DMS79 treated with DMSO at 0.1 percent for 48 hours (cell line): ENCODE measurements at regions not wholly inside any gene's neighbourhood (a gene's known extent, or its start where the extent isn't known, plus 50 kb on each side); places are given as distances from the start of the nearest gene placed in this dataset.

Source experiments
- DNase-seq: peaks from one replicate; lab custom pipeline; 2025; lab: John Stamatoyannopoulos, UW

GRCh38 chr4:119746951-119747350 lies 118.3 kb upstream of the PDE5A start:
- no peak for DNase-seq

- no peak for DNase-seq
Measured at GRCh38 chr4:119745351-119745750, 116.7 kb upstream of the PDE5A start.

- DNase-seq = no peak
Measured at GRCh38 chr4:119744580-119744979, 116.0 kb upstream of the PDE5A start.

- no peak for DNase-seq
Measured at GRCh38 chr4:119743644-119744043, 115.0 kb upstream of the PDE5A start.

- DNase-seq = no peak
Measured at GRCh38 chr4:119739796-119740195, 111.2 kb upstream of the PDE5A start.

- DNase-seq = no peak
Measured at GRCh38 chr4:119738901-119739300, 110.3 kb upstream of the PDE5A start.

- DNase-seq = no peak
Measured at GRCh38 chr4:119736559-119736958, 108.0 kb upstream of the PDE5A start.

- DNase-seq = no peak
Measured at GRCh38 chr4:119735165-119735651, 106.6 kb upstream of the PDE5A start.

GRCh38 chr4:119733431-119733830 lies 104.8 kb upstream of the PDE5A start:
- DNase-seq = no peak

- DNase-seq = no peak
Measured at GRCh38 chr4:119731778-119732177, 103.2 kb upstream of the PDE5A start.

GRCh38 chr4:119731146-119731742 lies 102.6 kb upstream of the PDE5A start:
- no peak for DNase-seq

- DNase-seq = no peak
Measured at GRCh38 chr4:119730671-119730950, 102.0 kb upstream of the PDE5A start.

GRCh38 chr4:119729835-119730670 lies 101.4 kb upstream of the PDE5A start:
- DNase-seq = no peak

GRCh38 chr4:119728692-119729593 lies 100.3 kb upstream of the PDE5A start:
- no peak for DNase-seq

GRCh38 chr4:119728185-119728584 lies 99.6 kb upstream of the PDE5A start:
- no peak for DNase-seq

GRCh38 chr4:119726505-119726904 lies 97.9 kb upstream of the PDE5A start:
- no peak for DNase-seq

- no peak for DNase-seq
Measured at GRCh38 chr4:119725688-119726330, 97.2 kb upstream of the PDE5A start.

GRCh38 chr4:119725011-119725410 lies 96.4 kb upstream of the PDE5A start:
- no peak for DNase-seq

- DNase-seq = no peak
Measured at GRCh38 chr4:119722670-119723069, 94.1 kb upstream of the PDE5A start.

- DNase-seq = no peak
Measured at GRCh38 chr4:119721878-119722277, 93.3 kb upstream of the PDE5A start.

- peak; percentile 3 for DNase-seq
Measured at GRCh38 chr4:119715490-119716445, 87.2 kb upstream of the PDE5A start.
